GM10266 (cell line): ENCODE measurements at regions not wholly inside any gene's neighbourhood (a gene's known extent, or its start where the extent isn't known, plus 50 kb on each side); places are given as distances from the start of the nearest gene placed in this dataset.

ENCODE experiments used
- DNase-seq: peaks from one replicate; pipeline ENCODE4 v3.0.0; 2012; ENCODE audit errors: extremely low spot score
- TF ChIP-seq, protein P1 (sequence below): IDR thresholded peaks from 2 replicates; pipeline ENCODE4 v1.5.1; 2012; ENCODE audit warnings: mild to moderate bottlenecking, low read depth; ENCODE audit not compliant: control insufficient read depth, insufficient read depth; ENCODE audit errors: missing control alignments

DNA sequence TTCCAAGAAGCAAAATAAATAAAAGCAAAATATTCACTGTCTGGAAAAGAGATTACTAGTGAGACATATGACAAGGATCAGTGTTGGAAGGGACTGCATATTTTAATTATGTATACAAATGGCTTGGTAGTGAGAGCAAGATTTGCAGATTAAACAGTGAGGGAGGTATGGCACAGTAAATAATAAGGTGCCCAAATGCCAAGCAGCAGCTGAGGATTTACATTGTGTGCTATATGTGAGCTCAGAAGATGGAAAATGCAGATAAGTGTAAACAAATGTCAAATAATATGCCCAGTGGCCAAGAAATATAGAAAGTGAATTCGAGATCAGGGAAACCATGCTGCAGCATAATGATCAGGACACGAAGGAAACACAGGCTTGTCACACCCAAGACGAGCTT lies 173.8 kb upstream of the NRSN1 start:
- TF ChIP-seq, protein P1, sequence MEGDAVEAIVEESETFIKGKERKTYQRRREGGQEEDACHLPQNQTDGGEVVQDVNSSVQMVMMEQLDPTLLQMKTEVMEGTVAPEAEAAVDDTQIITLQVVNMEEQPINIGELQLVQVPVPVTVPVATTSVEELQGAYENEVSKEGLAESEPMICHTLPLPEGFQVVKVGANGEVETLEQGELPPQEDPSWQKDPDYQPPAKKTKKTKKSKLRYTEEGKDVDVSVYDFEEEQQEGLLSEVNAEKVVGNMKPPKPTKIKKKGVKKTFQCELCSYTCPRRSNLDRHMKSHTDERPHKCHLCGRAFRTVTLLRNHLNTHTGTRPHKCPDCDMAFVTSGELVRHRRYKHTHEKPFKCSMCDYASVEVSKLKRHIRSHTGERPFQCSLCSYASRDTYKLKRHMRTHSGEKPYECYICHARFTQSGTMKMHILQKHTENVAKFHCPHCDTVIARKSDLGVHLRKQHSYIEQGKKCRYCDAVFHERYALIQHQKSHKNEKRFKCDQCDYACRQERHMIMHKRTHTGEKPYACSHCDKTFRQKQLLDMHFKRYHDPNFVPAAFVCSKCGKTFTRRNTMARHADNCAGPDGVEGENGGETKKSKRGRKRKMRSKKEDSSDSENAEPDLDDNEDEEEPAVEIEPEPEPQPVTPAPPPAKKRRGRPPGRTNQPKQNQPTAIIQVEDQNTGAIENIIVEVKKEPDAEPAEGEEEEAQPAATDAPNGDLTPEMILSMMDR: no peak
- DNase-seq: no peak

DNA sequence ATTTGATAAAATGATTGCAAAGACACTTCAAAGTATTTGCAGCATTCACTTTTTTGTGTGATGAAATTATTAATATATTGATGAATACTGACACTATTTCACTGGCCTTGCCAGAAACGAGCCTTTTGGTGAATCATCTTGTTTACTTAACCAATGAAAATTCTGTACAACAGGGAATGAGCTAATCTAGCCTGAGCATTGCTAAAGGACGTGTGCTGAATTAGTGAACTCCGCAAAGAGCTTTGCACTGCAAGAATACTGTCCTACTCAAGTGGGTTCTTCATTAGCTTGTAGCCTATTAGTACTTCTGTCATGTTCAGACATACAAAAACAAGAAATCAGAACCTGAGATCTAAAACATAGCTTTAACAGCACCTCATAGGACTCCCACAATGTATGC lies 172.0 kb upstream of the NRSN1 start:
- DNase-seq: no peak
- TF ChIP-seq, protein P1: no peak

DNA sequence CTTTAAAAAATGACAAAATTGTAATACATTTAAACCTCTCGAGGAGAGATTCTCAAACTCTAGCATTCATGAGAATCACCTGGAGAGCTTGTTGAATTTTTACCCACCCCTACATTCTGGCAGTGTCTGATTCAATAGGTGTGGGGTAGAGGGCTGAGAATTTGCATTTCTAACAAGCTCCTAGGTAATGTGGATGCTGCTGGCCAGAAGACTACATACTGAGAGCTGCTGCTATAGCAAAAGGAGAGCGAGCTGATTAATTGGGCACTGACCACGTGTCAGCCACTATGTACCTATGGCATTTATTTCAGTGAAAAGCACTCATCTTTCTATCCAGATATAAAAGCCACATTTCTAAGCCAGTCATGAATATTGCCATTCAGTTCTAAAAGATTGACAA lies 169.0 kb upstream of the NRSN1 start:
- DNase-seq: no peak

DNA sequence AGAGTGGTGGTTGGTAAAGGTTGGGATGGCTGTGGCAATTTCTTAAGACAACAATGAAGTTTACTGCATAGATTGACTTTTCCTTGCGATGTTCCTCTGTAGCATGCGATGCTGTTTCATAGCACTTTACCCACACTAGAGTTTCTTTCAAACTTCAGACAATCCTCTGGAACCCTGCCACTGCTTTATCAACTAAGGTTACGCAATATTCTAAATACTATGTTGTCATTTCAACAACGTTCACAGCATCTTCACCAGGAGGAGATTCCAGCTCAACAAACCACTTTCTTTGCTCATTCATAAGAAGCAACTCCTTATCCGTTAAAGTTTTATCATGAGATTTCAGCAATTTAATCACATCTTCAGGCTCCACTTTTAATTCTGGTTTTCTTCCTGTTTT lies 161.2 kb upstream of the NRSN1 start:
- TF ChIP-seq, protein P1: no peak
- DNase-seq: no peak

More for the DNA sequence above, 169.0 kb upstream of the NRSN1 start:
- TF ChIP-seq, protein P1: no peak

DNA sequence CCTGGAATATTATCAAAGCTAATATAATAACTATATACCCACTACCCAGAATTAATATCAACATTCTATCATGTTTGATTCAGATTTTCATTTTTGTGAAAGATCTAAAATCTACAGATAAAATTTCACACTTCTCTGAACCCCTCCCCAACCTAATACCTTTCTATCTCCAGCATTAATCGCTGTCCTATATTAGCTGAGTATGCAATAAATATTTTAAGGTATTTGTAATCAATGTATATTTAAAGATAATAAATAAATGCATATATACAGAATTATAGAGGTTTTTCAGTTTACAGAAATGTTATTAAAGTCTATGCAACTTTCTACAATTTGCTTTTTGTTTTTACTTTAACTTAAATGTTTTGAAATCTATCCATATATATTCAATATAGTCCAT lies 156.7 kb upstream of the NRSN1 start:
- TF ChIP-seq, protein P1: no peak
- no peak for DNase-seq

DNA sequence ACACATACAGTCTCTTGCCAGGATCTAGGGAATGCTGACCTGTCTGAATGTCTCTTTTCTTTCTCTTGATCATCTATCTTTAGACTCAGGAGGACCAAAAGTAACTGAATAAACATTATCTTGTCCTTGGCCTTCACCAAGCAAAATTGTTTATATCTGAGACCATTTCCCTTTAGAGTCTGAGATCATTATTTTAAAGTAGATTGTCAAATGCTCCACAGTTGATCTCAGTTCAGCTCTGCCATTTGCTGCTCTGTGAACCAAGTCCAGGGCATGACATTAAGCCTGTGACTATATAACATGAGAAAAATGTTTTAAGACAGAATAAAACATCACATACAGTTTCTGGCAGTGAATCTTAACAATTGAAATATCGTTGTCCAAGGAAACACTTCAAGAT lies 148.3 kb upstream of the NRSN1 start:
- DNase-seq: no peak
- TF ChIP-seq, protein P1: no peak

DNA sequence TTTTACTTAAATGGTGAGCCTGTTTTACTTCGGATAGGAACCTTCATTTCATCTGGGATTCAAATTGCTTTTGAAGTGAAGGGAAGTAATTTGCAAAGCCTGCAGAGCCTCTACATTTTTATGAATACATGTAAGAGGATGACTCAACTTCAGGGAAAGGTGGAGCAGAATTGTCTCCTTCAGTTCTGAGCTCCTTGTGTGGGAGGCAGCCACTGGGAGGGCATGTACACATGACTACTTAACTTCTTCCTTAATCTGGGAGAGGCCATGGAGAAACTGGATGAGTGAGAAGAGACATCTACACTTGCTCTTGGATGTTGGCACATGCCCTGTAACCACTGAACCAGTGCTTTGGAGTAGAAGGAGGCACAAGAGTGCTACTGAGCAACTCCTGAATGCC lies 145.1 kb upstream of the NRSN1 start:
- TF ChIP-seq, protein P1: no peak
- DNase-seq: no peak
